Left colon (tissue), 2 donors: ENCODE measurements at regions not wholly inside any gene's neighbourhood (a gene's known extent, or its start where the extent isn't known, plus 50 kb on each side); places are given as distances from the start of the nearest gene placed in this dataset.

Experiments
- ATAC-seq: fragments of 200-7000 bp; cut with Tn5 transposase; one replicate; pipeline ENCODE4 v1.9.1; 2020; ENCODE audit warnings: mild to moderate bottlenecking, moderate library complexity
- DNase-seq, 2 donors: peaks; one replicate each; pipeline ENCODE4 v3.0.0-alpha.2; 2020
- intact Hi-C, 2 donors: fragments of 100-400 bp; cut with DNase I in 1 of 2; cut with micrococcal nuclease in 1 of 2; formaldehyde crosslinking; loops; one replicate each; pipeline versions ENCODE4 v1.11.2 to v1.14.0; 2022; cut with DNase I, micrococcal nuclease
- donor health status: DM: no; HTN: no; CAD: no.
- donor health status: DM: yes; HTN: yes; CAD: no.

DNA sequence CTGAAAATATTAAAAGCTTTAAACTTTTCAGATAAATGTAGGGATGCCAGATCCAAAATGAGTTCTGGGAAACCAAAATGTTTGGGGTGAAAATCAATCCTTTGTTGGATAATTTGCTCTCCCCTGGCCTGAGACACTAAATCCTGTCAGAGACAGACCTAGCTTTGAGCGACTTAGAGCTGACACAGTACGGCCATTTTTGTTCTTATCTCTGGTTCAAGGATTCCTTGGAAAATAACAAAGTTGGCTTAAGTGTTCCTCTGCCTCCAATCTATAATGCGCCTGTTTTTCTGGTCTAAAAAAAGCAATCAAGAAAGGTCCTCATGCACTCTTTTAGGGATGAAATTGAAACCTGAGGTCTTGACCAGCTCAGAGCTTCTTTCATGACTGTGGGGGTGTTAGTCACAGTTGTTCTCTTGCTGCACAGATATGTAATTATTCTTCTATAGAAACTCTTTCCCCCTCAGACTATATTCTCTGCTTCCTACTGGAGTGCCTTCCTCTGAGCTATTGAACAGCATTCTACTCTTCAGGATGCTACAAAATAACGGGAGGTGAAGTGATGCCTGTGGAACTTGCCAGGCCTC lies 52.3 kb upstream of the EGLN3 start:
- ATAC-seq = no peak
- intact Hi-C loops = no loop called here

More for the DNA sequence above, 52.3 kb upstream of the EGLN3 start:
- no peak for DNase-seq
